ENCODE measurements at regions not wholly inside any gene's neighbourhood (a gene's known extent, or its start where the extent isn't known, plus 50 kb on each side); places are given as distances from the start of the nearest gene placed in this dataset.

DNA sequence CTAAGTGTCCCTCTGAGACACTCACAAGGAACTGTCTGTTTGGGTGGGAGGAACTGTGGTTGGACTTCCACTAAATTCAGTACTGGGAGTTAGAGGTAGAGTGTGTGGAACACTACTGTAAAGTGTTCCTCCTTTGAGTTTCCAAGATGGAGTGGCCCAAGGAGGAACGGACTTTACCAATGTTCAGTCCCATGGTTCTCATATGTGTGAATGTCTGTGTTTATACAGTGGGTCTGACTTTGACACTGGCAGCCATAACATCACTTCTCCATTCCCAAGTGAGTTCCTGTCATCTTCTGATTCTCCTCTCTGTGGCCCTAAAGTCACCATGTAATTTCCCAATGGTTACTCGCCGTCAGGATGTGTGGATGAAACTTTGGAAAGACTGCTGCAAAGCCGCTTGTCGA, 136.8 kb upstream of the SERP2 start (continued):
- no peak for TF ChIP-seq HDAC2 (IDR thresholded peaks at IDR 0.05; ENCODE audit: borderline replicate concordance in 1 of 2, low read depth in 2 of 2, low read length in 2 of 2)
- no peak for TF ChIP-seq SP4 (IDR thresholded peaks at IDR 0.05; ENCODE audit: low read length)
- TF ChIP-seq CBX5 (IDR thresholded peaks at IDR 0.05; ENCODE audit: low read depth, low read length): no peak
- no peak for TF ChIP-seq E2F6 (IDR thresholded peaks at IDR 0.05)
